ENCODE measurements at regions not wholly inside any gene's neighbourhood (a gene's known extent, or its start where the extent isn't known, plus 50 kb on each side); places are given as distances from the start of the nearest gene placed in this dataset.

- Histone ChIP-seq H3K27me3 (replicated peaks; ENCODE audit: control insufficient read depth, insufficient read depth, low read length) (no peaks in the 10 kb centered on the region), H3K36me3 (ENCODE audit: control insufficient read depth, insufficient read depth, low read length) (no peaks in the 10 kb centered on the region), H3K9me3 (no peaks in the 10 kb centered on the region), H3K4me3 (ENCODE audit: low read depth, low read length) (no peak overlapping the region), H3K4me1 (no peaks in the 10 kb centered on the region; the same call in 1 of the 2 replicates)
- Mint-ChIP-seq H3K27ac (ENCODE audit: unreplicated experiment) (no peak overlapping the region), H3K36me3 (ENCODE audit: insufficient read depth, unreplicated experiment) (no peaks in the 10 kb centered on the region), H3K27me3 (ENCODE audit: insufficient read depth, unreplicated experiment) (no peaks in the 10 kb centered on the region), H3K9me3 (ENCODE audit: unreplicated experiment) (peaks cover 22% of the 10 kb centered on the region), H3K4me3 (ENCODE audit: unreplicated experiment) (no peak overlapping the region), H3K4me1 (ENCODE audit: low read depth, unreplicated experiment) (peaks cover 17% of the 10 kb centered on the region)
- ChIA-PET CTCF (no interaction called here), POLR2A (no interaction called here)
- BruUV-seq (replicated peaks): no TSS peak
- TF ChIP-seq CTCF (IDR thresholded peaks at IDR 0.05; ENCODE audit: insufficient read depth in 1 of 2, low read depth in 1 of 2, low read length in 1 of 2, severe bottlenecking in 1 of 2, unreplicated experiment in 1 of 2): no peak
- no peak for DNase-seq
- intact Hi-C loops (cut with micrococcal nuclease; ENCODE audit: unreplicated experiment): no loop called here
These were observed 135.3 kb upstream of the TGFBR2 start for GRCh38 chr3:30471066-30471465.

DNA sequence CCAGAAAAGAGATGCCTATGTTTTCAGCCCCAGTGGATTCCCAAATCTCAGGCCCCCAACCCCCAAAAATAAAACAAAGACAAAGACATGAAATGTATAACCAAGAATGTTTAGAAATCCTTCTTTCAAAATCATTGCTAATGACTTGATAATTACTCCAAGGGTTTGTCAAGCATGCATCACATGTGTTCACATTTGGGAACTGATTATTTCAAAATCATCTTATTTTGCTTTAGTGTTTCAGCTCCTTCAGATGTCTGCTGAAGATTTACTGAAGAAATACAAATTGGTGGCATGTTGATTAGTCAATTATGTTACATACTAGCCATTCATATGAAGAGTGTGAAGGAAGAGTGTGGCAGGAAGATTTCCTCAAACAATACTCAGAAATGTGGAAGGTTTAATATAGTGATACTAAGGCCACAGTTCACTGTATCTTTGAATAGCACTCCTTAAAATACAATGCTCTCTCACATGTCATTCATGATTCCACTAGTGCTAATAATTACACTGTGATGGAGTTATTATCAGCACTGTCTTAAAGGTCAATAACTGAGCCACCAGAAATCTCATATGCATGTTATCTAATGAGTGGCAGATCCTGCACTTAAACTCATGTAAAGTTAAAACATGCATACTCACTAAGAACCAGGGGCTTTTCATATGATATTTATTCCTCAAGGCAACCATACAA, 134.5 kb upstream of the TGFBR2 start:
- no peak for TF ChIP-seq CTCF (IDR thresholded peaks at IDR 0.05; ENCODE audit: insufficient read depth in 1 of 2, low read depth in 1 of 2, low read length in 1 of 2, severe bottlenecking in 1 of 2, unreplicated experiment in 1 of 2)
- Mint-ChIP-seq H3K27ac (ENCODE audit: unreplicated experiment) (no peak overlapping the region), H3K4me1 (ENCODE audit: low read depth, unreplicated experiment) (peaks cover 20% of the 10 kb centered on the region), H3K9me3 (ENCODE audit: unreplicated experiment) (peaks cover 22% of the 10 kb centered on the region), H3K36me3 (ENCODE audit: insufficient read depth, unreplicated experiment) (no peaks in the 10 kb centered on the region), H3K27me3 (ENCODE audit: insufficient read depth, unreplicated experiment) (no peaks in the 10 kb centered on the region), H3K4me3 (ENCODE audit: unreplicated experiment) (no peak overlapping the region)
- Histone ChIP-seq H3K27me3 (replicated peaks; ENCODE audit: control insufficient read depth, insufficient read depth, low read length) (no peaks in the 10 kb centered on the region), H3K36me3 (ENCODE audit: control insufficient read depth, insufficient read depth, low read length) (no peaks in the 10 kb centered on the region), H3K9me3 (no peaks in the 10 kb centered on the region), H3K4me3 (ENCODE audit: low read depth, low read length) (no peak overlapping the region), H3K4me1 (no peaks in the 10 kb centered on the region; the same call in 1 of the 2 replicates)
- ChIA-PET CTCF (no interaction called here), POLR2A (no interaction called here)
- intact Hi-C loops (cut with micrococcal nuclease; ENCODE audit: unreplicated experiment): no loop called here
- no peak for DNase-seq
- no TSS peak for BruUV-seq (replicated peaks)

- Mint-ChIP-seq H3K4me1 (ENCODE audit: low read depth, unreplicated experiment) (peaks cover 27% of the 10 kb centered on the region), H3K36me3 (ENCODE audit: insufficient read depth, unreplicated experiment) (no peaks in the 10 kb centered on the region), H3K4me3 (ENCODE audit: unreplicated experiment) (no peak overlapping the region), H3K9me3 (ENCODE audit: unreplicated experiment) (peaks cover 22% of the 10 kb centered on the region), H3K27ac (ENCODE audit: unreplicated experiment) (no peak overlapping the region), H3K27me3 (ENCODE audit: insufficient read depth, unreplicated experiment) (no peaks in the 10 kb centered on the region)
- CTCF ChIA-PET: no interaction called here
- DNase-seq: no peak
- Histone ChIP-seq H3K4me3 (ENCODE audit: low read depth, low read length) (no peak overlapping the region), H3K36me3 (ENCODE audit: control insufficient read depth, insufficient read depth, low read length) (no peaks in the 10 kb centered on the region), H3K4me1 (no peaks in the 10 kb centered on the region; the same call in none of the 2 replicates), H3K27me3 (replicated peaks; ENCODE audit: control insufficient read depth, insufficient read depth, low read length) (no peaks in the 10 kb centered on the region), H3K9me3 (no peaks in the 10 kb centered on the region)
- intact Hi-C loops (cut with micrococcal nuclease; ENCODE audit: unreplicated experiment): no loop called here
- POLR2A ChIA-PET: no interaction called here
- TF ChIP-seq CTCF (IDR thresholded peaks at IDR 0.05; ENCODE audit: insufficient read depth in 1 of 2, low read depth in 1 of 2, low read length in 1 of 2, severe bottlenecking in 1 of 2, unreplicated experiment in 1 of 2): no peak
- no TSS peak for BruUV-seq (replicated peaks)
These were observed 132.9 kb upstream of the TGFBR2 start for GRCh38 chr3:30473374-30474051.

Data from Caco-2 (cell line).